LNCaP clone FGC (cell line): ENCODE measurements at regions not wholly inside any gene's neighbourhood (a gene's known extent, or its start where the extent isn't known, plus 50 kb on each side); places are given as distances from the start of the nearest gene placed in this dataset.

Source experiments
- DNase-seq: peaks from one replicate; pipeline ENCODE4 v3.0.0-alpha.2; 2011; ENCODE audit warnings: low read depth
- H3K4me3 ChIP-seq: 2 replicates; pipeline ENCODE4 v1.5.1; 2011; ENCODE audit warnings: mild to moderate bottlenecking, low read depth, low read length, control low read depth
- CTCF ChIP-seq: IDR thresholded peaks from 2 replicates; pipeline ENCODE4 v1.5.1; 2012; ENCODE audit warnings: mild to moderate bottlenecking; ENCODE audit not compliant: control insufficient read depth, insufficient read depth; ENCODE audit errors: extremely low read depth

- no peak for TF ChIP-seq CTCF
- H3K4me3 ChIP-seq, result no peak overlapping the region
- no peak for DNase-seq
Observed at GRCh38 chr2:45283764-45284620, 274.7 kb upstream of the SIX2 start.

GRCh38 chr2:45282646-45283045 is 273.4 kb upstream of the SIX2 start:
- no peak for DNase-seq
- no peak for TF ChIP-seq CTCF
- no peak overlapping the region for H3K4me3 ChIP-seq

- DNase-seq, result no peak
- TF ChIP-seq CTCF, result no peak
- H3K4me3 ChIP-seq, result no peak overlapping the region
Observed at GRCh38 chr2:45281311-45281710, 272.1 kb upstream of the SIX2 start.

- no peak for TF ChIP-seq CTCF
- no peak for DNase-seq
- no peak overlapping the region for H3K4me3 ChIP-seq
Observed at GRCh38 chr2:45280794-45281193, 271.5 kb upstream of the SIX2 start.

- DNase-seq, result no peak
- TF ChIP-seq CTCF, result no peak
- H3K4me3 ChIP-seq, result no peak overlapping the region
Observed at GRCh38 chr2:45279356-45279755, 270.1 kb upstream of the SIX2 start.

- no peak overlapping the region for H3K4me3 ChIP-seq
- DNase-seq, result no peak
- TF ChIP-seq CTCF, result no peak
Observed at GRCh38 chr2:45278365-45279078, 269.3 kb upstream of the SIX2 start.
